Breast epithelium (tissue), 3 donors: ENCODE measurements at regions not wholly inside any gene's neighbourhood (a gene's known extent, or its start where the extent isn't known, plus 50 kb on each side); places are given as distances from the start of the nearest gene placed in this dataset.
"Not testable (repeated sequence)": the region's sequence is repeated elsewhere in the genome, so short reads cannot be mapped to it uniquely, and the experiment has no call there.

Source experiments
- CTCF ChIP-seq, 3 donors: fragments of 450-650 bp; IDR thresholded peaks; one replicate each; pipeline ENCODE4 v1.5.1; 2016 to 2017; ENCODE audit warnings: antibody characterized with exemption in 3 of 3, mild to moderate bottlenecking in 3 of 3, moderate library complexity in 3 of 3
- POLR2AphosphoS5 ChIP-seq, 3 donors: sonication (generic); formaldehyde crosslinking; IDR thresholded peaks; one replicate each; pipeline ENCODE4 v1.6.1; 2017; ENCODE audit warnings: antibody characterized with exemption in 3 of 3

DNA sequence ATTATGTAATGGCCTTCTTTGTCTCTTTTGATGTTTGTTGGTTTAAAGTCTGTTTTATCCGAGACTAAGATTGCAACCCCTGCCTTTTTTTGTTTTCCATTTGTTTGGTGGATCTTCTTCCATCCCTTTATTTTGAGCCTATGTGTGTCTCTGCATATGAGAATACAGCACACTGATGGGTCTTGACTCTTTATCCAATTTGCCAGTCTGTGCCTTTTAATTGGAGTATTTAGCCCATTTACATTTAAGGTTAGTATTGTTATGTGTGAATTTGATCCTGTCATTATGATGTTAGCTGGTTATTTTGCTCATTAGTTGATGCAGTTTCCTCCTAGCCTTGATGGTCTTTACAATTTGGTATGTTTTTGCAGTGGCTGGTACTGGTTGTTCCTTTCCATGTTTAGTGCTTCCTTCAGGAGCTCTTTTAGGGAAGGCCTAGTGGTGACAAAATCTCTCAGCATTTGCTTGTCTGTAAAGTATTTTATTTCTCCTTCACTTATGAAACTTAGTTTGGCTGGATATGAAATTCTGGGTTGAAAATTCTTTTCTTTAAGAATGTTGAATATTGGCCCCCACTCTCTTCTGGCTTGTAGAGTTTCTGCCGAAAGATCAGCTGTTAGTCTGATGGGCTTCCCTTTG, 95.3 kb upstream of the ATF7IP2 start:
- not testable (repeated sequence) for TF ChIP-seq POLR2AphosphoS5, CTCF (IDR thresholded peaks at IDR 0.05)
